ENCODE measurements at regions not wholly inside any gene's neighbourhood (a gene's known extent, or its start where the extent isn't known, plus 50 kb on each side); places are given as distances from the start of the nearest gene placed in this dataset.

DNA sequence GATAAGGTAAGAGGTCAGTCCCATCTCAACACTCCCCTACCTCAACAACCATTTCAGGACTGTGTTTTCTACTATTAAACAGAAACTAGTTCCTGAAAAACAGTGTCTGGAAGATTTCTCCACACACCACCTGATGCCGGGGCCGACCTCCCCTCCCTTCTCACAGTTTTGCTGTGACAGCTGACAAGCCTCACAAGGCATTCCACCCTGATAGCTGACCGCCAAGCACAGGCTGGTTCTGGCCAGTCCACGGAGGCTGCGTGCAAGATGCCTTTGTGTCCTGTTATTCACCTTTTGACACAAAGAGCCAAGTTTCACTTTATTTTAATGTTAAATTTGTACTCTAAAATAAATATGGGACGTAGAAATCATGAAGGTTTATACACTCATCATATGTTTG, 758.6 kb downstream of the PDHA2 start:
- no peak for DNase-seq

- no peak for DNase-seq
These were observed 759.9 kb downstream of the PDHA2 start for GRCh38 chr4:96599752-96600151.

- no peak for DNase-seq
These were observed 762.8 kb downstream of the PDHA2 start for GRCh38 chr4:96602661-96603060.

GRCh38 chr4:96603641-96604040, 763.7 kb downstream of the PDHA2 start:
- DNase-seq, result no peak

DNA sequence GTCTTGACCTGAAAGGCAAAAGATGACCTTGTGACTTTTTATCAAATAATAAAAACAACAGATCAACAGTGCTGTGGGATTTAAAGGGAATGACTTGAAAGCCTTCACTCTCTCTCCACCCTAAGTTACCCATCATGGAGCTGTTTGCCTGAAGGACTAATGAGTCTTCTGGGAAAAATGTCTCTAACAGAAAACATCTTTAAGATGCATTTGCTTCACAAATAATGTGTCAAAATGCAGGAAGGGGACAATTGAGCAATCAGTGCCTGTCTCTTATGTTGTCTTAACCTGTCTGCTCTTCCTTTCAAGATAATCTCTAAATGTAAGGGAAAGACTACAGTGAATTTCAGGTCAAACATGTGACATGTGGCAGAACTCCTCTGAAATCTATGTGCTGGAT, 766.6 kb downstream of the PDHA2 start:
- DNase-seq, result no peak

GRCh38 chr4:96626023-96626422, 786.1 kb downstream of the PDHA2 start:
- no peak for DNase-seq

DNA sequence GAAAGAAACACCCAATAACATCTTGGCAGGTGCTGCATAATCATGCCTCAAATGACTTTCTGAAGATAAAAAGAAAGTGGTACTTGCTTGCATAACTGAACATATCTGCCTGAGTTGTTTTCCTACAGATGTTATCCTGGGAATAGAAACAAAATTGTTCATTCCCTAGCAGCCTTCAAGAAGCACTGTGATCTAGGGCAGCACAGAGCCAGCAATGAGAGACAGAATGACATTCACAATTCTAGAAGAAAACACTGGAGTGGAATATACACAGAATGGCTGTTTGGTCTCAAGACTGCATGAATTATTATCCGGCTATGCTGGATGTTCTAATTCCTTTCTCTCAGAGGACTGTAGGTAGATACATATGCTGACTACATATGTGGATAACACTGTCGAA, 790.9 kb downstream of the PDHA2 start:
- no peak for DNase-seq

DNA sequence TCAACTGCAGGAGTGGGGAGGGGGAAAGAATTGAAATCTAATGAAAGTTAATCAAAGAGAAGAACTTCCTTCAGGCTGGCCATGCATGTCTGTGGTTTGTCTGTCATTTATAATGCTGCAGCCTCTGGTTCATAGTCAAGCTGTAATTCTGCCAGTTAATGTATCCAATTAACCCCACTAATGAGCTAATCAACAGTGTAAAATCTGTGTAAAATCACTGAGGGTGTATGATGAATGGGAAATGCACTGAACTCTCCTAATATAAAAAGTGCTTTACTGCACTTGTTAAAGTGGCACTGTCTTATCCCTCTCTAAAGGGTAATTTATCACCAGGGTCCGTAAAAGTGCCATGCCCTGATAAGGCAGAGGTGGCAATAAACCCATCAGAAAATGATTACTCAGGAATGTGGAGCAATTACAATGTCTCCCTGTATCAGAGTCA, 798.1 kb downstream of the PDHA2 start:
- DNase-seq, result no peak

GRCh38 chr4:96639932-96640331, 800.0 kb downstream of the PDHA2 start:
- no peak for DNase-seq

DNA sequence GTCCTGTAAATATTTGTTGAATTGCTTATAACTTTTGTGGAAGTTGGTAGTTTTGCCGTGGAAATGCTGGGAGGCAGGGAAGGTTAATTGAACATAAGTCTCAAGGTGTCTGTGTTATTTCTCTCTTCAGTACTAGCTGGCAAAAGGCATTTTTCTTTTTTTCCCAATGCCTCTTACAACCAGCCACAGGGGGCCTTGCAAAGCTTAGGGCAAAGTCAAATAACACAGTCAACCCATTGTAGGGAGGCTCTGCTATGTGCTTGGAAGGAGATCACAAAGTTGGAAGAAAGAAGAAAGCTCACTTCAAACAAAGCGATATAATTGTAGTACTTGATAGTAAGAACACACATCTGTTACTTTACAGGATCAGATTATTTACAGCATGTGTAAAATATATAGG, 802.6 kb downstream of the PDHA2 start:
- no peak for DNase-seq

DNA sequence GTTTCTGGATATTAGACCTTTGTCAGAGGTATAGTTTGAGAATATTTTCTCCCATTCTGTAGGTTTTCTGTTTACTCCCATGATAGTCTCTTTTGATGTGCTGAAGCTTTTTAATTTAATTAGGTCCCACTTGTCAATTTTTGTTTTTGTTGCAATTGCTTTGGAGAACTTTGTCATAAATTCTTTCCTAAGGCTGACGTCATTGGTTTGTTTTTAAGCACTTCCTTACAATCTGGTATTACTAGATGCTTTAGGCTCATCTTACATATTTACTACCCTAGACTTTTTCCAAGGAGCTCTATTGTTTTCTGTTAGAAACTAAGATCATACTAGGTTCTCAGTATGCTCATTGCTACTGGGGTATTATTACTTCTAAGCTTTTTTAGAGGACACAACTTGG, 806.3 kb downstream of the PDHA2 start:
- DNase-seq, result no peak

- DNase-seq, result no peak
These were observed 809.6 kb downstream of the PDHA2 start for GRCh38 chr4:96649536-96649935.

DNA sequence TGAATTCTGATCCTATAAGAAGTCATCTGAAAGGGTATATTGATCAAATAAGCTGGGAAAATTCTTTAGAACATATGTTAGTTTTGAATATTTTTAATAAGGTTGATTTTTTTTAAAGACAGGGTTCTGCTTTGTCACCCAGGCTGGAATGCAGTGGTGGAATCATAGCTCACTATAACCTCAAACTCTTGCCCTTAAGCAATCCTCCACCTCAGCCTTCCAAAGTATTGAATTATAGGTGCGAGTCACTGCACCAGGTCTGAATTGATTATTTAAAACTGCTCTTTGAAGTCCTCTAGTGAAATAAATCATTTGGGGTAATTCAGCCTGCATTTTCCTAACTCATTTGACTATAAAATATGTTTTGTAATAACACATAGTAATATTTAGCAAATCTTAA, 812.3 kb downstream of the PDHA2 start:
- no peak for DNase-seq

DNA sequence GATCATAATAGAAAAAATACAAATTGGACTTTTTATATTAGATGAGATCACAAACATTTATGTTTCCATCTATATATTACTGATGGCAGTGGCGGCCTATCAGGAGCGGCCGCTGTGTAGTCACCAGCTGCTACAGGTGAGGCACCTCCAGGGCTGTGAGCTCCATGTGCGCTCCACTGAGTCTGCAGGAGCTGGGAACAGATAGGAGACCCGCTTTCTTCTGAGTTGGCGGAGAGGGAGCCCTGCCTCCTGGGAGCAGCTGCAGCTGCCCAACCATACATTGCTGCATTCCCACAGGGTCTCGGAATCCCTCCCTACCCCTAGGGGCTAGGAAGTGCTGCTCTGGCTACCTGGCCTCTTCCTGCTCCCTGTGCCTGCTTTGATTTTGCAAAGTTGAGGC, 812.9 kb downstream of the PDHA2 start:
- DNase-seq, result no peak

DNA sequence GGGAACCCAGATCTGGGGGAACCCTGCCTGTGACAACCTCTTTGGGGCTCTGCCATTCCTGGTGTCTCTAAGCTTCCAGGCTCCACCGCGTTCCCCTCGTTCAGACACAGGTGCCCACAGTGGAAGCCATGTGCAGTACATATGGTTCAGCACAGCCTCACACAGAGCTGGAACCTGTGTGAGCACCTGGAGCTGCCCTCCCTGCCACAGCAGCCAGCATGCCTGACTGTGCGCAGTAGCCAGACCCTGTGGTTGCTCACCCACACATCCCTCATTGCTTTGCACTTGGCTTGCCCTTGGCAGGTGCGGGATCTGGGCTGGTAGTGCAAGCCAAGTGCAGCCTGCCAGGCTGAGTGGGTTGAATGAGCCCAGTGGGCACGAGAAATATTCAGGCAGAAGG, 814.2 kb downstream of the PDHA2 start:
- DNase-seq, result no peak

DNA sequence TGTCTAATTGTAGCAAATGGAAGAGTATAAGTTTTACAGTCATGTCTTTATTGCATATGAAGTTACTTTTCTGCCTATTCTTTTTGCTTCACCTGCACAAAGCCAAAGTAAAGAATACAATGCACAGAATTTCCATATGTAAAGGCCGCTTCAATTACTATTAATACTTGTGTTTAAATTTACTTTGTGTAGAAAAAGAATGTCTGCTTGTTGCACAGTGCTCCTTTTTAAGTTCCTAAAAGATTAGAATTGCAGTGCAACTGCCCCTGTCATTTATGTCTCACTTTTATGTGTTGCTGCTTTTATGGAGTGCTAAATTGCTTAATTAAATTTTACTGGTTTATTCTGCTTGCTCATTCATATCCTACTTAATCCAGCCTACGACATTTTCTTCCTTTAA, 830.5 kb downstream of the PDHA2 start:
- no peak for DNase-seq

GRCh38 chr4:96675416-96675815, 835.5 kb downstream of the PDHA2 start:
- no peak for DNase-seq

DNA sequence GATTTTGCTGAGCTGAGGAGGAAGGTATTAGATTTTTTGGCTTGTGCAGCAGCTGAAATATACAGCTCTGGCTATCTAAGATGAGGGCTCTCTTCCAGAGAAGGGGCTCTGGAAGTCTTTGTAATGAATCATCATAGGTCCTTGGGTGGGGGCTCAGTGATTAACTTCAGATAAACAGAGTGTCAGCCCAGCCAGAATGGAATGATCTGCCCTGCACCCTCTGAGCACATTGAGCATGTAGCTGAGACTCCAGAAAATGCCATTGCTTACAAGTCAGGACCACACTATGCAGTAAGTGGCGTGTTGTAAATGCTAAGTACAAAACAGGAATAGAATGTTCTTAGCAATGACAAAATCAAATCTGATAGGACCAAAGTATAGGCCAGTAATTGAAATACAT, 836.0 kb downstream of the PDHA2 start:
- no peak for DNase-seq

DNA sequence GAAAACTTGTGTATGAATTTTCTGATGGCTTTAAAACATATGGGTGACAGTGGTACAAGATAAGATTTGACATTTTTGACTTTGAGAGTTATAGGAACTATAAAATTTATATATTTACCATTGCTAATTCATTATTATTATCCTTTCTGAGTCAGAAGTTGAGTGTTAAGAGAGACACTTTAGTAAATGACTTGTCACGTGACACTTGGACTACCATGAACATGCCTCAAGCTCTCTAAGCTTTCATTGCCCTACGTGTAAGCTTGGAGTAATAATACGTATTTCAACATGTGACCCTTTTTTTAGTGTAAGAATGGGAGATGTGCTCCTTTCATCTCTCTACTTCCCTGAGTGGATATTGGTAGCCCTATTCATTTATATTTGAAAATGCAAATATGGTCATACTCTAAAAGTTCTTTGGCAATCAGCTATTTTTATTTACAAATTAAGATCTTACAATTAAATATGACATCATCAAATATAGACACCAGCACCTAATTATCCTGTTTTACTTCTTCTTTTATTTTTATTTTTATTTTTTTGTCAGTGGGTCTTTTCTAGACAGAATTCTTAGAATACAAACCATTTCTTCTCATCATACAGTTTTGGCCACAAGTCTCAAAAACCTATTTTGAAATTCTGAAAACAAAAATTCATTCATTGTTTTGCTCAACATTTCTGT, 837.0 kb downstream of the PDHA2 start:
- no peak for DNase-seq

DNA sequence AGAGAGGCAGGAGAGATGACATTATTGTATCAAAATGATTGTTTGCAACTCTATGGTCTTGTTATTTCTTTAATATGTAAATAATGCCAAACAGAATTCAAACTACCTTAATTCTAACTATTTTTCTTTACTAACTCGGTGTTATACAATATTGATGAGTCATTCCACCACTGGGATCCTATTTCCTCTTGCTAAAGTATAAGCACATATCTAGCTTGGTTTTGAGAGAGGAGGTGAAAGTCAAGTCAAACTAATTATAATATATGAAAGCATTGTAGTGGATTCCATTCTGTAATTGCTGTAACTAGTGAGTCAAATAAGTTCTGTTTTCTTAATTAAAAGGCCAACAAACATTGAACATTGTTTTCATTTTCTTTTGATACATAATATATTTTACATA, 837.6 kb downstream of the PDHA2 start:
- no peak for DNase-seq

GRCh38 chr4:96681218-96681617, 841.3 kb downstream of the PDHA2 start:
- DNase-seq, result no peak

GRCh38 chr4:96685691-96686090, 845.8 kb downstream of the PDHA2 start:
- DNase-seq, result no peak

DNA sequence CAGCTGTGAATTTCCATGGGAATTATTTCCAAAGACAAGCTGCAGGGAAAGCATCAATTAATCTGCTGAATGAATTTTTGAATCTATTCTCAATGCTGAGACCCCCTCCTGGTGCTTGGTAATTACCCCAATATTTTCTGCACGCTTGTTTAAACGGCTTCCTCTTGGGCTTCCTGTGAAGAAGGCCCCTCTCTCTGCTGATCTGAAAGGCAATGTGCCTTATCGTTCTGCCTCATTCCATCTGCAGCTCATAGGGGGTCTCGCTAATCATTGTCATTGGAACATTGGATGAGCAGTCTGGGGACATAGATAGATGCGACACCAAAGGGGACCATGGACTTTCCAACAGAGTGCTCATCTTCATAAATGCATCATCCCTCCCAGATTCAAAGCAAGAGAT, 851.6 kb downstream of the PDHA2 start:
- DNase-seq, result no peak

GRCh38 chr4:96698831-96699230, 858.9 kb downstream of the PDHA2 start:
- no peak for DNase-seq

DNA sequence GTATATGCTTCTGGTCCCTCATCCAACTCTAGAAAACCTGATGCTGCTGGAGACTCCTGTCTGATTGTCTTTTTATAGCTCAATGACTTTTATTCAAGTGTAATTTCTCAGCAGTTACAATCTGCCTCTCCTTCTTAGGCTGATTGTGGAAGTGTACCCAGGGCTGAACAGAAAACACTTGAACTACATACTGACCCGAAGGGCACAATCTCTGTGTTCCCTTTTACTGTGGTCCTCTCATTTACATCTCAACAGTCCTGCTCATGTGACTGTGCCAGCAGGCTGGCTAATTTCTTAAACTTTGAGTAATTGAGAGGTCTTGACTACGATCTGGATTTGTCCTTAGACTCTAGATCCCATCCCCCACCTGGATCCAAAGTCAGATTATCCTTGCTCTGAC, 863.4 kb downstream of the PDHA2 start:
- DNase-seq, result no peak

DNA sequence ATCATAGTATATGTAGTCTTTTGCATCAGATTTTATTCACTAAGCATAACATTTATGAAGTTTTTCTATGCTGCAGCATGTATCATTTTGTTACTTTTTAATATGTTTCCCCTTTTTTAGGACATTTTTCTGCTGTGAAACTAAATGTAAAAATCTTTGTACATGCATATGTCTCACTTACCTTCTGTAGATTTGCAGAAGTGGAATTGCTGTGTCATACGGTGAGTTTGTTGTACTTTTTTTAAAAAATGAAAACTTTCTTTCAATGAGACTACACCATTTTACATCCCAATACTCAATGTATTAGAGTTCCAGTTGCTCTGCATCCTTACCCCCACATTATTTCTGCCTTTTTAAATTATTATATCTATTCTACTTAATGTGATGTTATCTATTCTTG, 868.9 kb downstream of the PDHA2 start:
- DNase-seq, result no peak

Measured in NCI-H1694 treated with DMSO at 0.1 percent for 48 hours (cell line).